AG08395 (cell line): ENCODE measurements at regions not wholly inside any gene's neighbourhood (a gene's known extent, or its start where the extent isn't known, plus 50 kb on each side); places are given as distances from the start of the nearest gene placed in this dataset.

Source experiments
- DNase-seq: peaks from one replicate; pipeline ENCODE4 v3.0.0; 2012; ENCODE audit warnings: mixed read lengths, low spot score

- DNase-seq: no peak
Observed at GRCh38 chr7:124497176-124497575, 268.4 kb downstream of the GPR37 start.

- DNase-seq: no peak
Observed at GRCh38 chr7:124489925-124490324, 275.7 kb downstream of the GPR37 start.

- DNase-seq: no peak
Observed at GRCh38 chr7:124489082-124489819, 276.3 kb downstream of the GPR37 start.

GRCh38 chr7:124482229-124482628 is 283.4 kb downstream of the GPR37 start:
- DNase-seq: no peak

GRCh38 chr7:124480821-124481290 is 284.7 kb downstream of the GPR37 start:
- DNase-seq: no peak

- DNase-seq: no peak
Observed at GRCh38 chr7:124480036-124480820, 285.4 kb downstream of the GPR37 start.

- peak; percentile 53 for DNase-seq
Observed at GRCh38 chr7:124462249-124462648, 303.3 kb downstream of the GPR37 start.

- no peak for DNase-seq
Observed at GRCh38 chr7:124460555-124460954, 305.0 kb downstream of the GPR37 start.

GRCh38 chr7:124460056-124460450 is 305.5 kb downstream of the GPR37 start:
- no peak for DNase-seq

- peak; percentile 44 for DNase-seq
Observed at GRCh38 chr7:124459101-124460055, 306.2 kb downstream of the GPR37 start.

GRCh38 chr7:124457841-124458240 is 307.8 kb downstream of the GPR37 start:
- DNase-seq: peak; percentile 18

GRCh38 chr7:124456286-124456685 is 309.3 kb downstream of the GPR37 start:
- DNase-seq: no peak

GRCh38 chr7:124452186-124452585 is 313.4 kb downstream of the GPR37 start:
- DNase-seq: no peak

GRCh38 chr7:124449896-124450295 is 315.7 kb downstream of the GPR37 start:
- no peak for DNase-seq

GRCh38 chr7:124444696-124445480 is 320.7 kb downstream of the GPR37 start:
- DNase-seq: no peak

GRCh38 chr7:124443762-124444161 is 321.8 kb downstream of the GPR37 start:
- DNase-seq: no peak

GRCh38 chr7:124440081-124440480 is 325.5 kb downstream of the GPR37 start:
- peak; percentile 15 for DNase-seq

GRCh38 chr7:124432009-124432578 is 333.5 kb downstream of the GPR37 start:
- no peak for DNase-seq

- no peak for DNase-seq
Observed at GRCh38 chr7:124429923-124430322, 335.7 kb downstream of the GPR37 start.

GRCh38 chr7:124428781-124429180 is 336.8 kb downstream of the GPR37 start:
- DNase-seq: no peak

GRCh38 chr7:124426621-124427020 is 339.0 kb downstream of the GPR37 start:
- no peak for DNase-seq
